DMS153 treated with DMSO at 0.1 percent for 48 hours (cell line): ENCODE measurements at regions not wholly inside any gene's neighbourhood (a gene's known extent, or its start where the extent isn't known, plus 50 kb on each side); places are given as distances from the start of the nearest gene placed in this dataset.
"Not testable (repeated sequence)": the region's sequence is repeated elsewhere in the genome, so short reads cannot be mapped to it uniquely, and the experiment has no call there.

Experiments
- DNase-seq: peaks from one replicate; lab custom pipeline; 2025; ENCODE audit not compliant: unreplicated experiment; lab: John Stamatoyannopoulos, UW

DNA sequence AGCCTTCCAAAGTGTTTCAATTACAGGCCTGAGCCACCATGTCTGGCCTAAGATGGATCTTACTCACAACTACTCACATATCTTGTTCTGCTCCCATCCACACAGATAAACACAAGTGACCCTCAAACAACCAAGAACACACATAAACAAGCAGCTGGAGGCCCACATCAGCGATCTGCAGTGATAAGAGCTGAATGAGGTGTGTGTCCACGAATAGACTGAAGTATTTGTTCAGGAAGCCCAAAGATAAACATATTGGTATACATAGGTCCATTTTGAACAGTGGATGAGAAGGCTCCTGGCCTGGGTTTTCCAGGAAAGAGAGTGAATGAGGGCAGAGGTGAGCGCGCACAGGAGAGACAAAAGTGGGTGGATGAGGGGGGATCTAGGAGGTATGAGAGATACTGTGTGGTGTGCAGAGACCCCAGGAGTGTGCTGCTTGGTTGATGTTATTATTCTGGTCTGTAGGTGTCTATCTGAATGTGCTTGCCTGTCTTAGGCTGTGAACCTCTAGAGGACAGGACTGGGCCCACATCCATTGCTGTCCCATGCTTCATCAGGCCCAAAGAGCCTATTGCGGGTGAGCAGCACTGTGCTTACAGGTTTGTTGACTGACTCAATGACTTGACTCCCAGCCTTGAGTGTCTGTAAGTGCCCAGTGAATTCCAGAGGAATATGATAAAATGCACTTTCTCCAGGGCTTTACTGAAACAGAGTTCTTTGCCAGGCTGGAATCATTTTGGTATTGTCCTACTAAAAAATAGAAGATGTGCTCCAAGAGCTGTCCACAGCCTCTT, 79.9 kb upstream of the ATP1A1 start:
- peak; percentile 63 for DNase-seq

DNA sequence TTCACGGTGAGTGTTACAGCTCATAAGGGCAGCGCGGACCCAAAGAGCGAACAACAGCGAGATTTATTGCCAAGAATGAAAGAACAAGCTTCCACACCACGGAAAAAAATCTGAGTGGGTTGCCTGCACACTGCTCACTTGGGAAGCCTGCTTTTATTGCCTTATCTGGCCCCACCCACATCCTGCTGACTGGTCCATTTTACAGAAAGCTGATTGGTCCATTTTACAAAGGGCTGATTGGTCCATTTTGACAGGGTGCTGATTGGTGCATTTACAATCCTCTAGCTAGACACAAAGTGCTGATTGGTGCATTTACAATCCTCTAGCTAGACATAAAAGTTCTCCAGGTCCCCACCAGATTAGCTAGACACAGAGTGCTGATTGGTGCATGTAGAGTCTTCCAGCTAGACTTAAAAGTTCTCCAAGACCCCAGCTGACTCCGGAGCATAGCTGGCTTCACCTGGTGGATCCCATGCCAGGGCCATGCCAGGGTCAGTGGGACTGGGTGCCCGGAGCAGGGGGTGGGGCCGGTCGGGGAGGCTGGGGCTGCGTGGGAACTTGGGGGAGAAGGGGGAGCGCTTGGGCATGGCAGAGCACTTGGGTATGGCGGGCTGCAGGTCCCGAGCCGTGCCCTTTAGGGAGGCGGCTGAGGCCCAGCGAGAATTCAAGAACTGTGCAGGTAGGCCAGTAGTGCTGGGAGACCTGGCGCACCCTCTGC, 75.4 kb upstream of the ATP1A1 start:
- DNase-seq, result no peak

DNA sequence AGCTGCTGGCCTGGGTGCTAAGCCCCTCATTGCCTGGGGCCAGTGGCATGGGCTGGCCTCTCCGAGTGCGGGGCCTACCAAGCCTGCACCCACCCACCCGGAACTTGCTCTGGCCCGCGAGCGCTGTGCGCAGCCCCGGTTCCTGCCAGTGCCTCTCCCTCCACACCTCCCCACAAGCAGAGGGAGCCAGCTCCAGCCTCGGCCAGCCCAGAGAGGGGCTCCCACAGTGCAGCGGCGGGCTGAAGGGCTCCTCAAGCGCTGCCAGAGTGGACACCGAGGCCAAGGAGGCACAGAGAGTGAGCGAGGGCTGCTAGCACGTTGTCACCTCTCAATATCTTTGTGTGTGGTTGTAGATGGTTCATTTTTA, 74.8 kb upstream of the ATP1A1 start:
- DNase-seq, result not testable (repeated sequence)

DNA sequence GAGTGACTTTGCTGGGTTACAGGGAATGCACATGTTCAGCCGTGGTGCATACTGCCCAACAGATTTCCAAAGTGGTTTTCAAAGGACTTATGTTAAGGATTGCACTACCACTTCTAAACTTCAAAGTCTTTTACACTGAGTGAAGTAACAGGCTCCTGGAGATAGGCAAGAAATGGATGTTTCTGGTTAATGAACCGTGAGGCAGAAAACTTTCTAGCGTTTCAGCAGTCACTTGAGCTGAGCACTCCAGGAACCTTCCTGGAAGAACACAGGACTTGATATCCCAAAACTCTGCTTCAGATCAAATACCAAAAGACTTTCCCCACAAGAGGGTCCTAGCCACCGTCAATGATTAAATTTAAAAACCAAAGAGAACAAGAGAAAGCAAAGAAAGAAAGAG, 74.3 kb upstream of the ATP1A1 start:
- no peak for DNase-seq

DNA sequence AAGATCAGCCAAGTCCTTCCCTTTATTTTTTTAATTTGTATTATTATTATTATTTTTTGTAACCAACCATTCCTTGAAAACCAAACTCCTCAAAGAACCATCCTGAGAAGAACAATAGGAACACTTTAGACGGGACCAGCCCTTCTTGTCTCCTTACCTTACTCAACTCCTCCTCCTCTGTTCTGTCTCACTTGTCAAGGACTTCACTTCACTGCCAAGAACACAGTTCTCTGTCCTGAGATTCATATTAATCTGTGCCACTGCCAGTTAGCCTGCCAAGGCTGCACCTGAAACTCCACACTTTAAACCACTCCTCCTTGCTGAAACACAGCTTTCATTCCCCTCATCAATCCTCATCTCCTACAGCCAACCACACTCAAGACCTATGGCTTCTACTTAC, 73.8 kb upstream of the ATP1A1 start:
- no peak for DNase-seq

DNA sequence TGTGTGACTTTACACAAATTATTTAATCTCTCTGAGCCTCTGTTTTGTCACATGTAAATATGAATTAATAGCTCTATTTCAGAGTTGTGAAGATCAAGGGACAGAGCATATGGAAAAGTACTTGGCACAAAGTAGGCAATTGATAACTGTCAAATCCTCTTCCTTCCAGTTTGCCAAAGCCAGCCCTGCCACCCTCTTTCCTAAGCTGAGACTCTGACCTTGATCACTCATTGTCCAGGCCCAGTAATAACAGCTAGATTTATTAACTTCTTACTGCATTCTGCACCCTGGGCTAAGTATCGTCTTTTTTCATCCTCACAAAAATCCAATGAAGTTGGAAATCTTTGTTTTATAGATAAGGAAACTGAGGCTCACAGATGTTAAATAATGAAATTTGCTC, 70.8 kb upstream of the ATP1A1 start:
- DNase-seq, result no peak

DNA sequence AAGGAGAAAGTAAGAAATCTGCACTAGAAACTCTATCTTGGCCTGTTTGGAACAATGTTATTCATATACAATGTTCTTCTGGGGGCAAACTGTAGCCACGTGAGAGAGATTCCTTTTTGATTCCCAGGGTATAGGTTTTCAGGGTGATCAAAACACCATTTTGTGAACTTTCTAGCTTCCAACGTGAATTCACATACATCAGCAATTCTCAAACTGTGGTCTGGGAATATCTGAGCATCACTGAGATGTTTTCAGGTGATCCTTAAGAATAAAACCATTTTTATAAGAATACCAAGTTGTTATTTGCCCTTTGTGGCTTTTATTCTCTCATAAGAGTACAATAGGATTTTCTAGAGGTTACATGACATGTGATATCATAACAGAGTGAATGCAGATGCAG, 66.9 kb upstream of the ATP1A1 start:
- DNase-seq, result no peak

DNA sequence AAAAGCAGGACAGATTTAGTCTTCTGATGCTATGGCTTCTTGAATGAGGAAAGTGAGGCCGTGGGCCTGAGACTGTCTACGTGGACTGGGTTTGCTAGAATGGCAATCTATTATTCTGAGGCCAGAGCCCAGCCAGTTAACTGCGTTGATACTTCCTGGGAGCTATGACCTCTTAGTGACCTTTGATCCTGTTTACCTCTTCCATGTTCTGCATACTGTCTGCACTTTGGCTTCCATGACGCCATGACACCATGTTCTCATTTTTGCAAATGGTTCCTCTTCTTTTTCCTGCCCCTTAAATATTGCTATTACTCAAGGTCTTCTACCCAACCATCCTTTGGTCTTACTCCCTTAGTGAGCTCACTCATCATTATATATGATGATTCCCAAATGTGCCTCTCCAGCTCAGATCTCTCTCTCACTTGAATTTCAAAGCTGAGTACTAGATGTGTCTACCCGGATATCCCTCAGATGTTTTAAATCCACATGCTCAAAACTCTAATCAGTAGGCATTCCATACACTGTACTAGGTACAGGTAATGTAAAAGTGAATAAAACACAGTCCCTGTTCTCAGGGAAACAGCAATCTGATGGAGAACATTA, 66.1 kb upstream of the ATP1A1 start:
- no peak for DNase-seq

DNA sequence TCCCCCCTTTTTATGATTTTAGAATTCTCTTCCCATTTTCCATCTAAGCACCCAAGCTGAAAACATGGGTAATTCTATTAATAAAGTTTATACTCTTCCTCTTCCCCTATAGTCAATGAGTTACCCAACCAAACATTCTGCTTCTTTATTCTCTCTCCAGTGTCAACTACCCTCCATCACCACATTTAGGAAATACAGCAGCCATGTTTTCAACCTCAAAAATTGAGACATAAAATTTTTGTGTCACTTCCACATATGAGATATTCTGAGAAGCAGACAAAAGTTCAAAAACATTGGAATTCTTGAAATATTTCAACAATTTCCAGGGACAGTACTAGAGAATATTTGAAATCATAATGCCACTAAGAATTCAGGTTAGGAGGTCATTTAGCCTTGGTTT, 64.8 kb upstream of the ATP1A1 start:
- no peak for DNase-seq

DNA sequence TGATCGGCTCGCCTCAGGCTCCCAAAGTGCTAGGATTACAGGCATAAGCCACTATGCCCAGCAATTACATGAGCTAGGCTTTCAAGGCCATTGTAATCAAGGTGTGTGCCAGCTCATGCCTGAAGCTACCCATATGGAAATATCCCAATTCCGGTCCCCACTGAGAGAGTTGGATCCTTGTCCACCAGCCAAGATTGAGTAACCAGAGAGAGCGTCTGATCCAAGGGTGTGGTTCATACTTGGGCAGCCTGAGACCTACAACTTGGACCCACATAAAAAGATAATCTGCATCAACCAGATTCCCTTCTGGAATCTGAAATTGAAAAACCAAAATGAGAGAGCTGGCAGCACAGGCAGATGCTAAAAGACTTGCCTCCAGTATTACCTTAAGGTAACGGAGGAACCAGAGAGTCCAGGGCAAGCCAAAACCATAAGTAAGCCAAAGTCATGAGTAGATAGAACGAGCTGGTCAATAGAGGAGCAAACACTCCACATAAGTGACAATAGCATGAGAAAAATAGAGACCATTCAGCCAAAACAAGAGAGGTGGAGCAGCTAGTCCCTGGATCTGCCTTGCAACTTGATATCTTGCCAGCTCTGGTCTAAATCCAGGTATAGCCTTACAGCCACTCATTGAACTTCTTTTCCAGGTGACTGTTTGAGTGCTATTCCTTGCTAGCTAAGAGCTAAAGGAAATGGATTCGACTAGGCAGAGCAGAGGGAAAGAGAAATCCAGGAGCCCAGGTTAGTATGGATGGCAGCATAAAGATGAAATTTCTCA, 63.8 kb upstream of the ATP1A1 start:
- DNase-seq, result peak; percentile 72

DNA sequence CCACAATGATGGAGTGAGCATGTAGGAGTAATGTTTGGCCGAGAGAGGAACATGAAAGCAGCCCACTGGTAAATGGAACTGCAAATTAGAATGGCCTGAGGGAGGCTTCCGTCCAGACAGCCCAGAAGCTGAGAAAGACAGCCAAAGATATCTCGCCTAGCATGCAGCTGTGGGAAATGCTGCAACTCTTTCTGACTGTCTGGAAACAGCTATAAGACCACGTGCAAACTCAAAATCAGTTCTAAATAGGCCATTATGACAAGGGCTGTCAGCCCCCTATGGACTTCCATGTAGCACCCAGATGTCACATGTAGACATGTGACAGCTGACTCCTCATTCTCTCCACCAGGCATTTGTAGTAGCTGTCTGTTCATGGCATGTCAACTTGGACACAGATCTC, 62.9 kb upstream of the ATP1A1 start:
- no peak for DNase-seq

DNA sequence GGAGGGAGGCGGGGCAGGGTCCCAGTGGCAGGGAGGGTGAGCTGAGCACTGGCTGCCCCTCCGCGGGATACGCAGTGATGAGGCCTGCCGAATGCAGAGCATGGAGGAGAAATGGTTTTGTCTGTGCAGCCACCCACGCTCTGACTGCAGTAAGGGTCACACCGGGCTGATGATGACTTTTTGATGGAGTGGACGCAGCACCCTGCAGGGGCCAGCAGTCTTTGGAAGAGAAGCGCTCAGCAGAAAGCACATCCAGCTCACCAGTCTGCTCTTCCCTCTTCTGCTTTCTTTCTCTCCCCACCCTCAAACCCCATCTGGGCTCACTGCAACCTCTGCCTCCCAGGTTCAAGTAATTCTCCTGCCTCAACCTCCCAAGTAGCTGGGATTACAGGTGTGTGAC, 61.9 kb upstream of the ATP1A1 start:
- no peak for DNase-seq

DNA sequence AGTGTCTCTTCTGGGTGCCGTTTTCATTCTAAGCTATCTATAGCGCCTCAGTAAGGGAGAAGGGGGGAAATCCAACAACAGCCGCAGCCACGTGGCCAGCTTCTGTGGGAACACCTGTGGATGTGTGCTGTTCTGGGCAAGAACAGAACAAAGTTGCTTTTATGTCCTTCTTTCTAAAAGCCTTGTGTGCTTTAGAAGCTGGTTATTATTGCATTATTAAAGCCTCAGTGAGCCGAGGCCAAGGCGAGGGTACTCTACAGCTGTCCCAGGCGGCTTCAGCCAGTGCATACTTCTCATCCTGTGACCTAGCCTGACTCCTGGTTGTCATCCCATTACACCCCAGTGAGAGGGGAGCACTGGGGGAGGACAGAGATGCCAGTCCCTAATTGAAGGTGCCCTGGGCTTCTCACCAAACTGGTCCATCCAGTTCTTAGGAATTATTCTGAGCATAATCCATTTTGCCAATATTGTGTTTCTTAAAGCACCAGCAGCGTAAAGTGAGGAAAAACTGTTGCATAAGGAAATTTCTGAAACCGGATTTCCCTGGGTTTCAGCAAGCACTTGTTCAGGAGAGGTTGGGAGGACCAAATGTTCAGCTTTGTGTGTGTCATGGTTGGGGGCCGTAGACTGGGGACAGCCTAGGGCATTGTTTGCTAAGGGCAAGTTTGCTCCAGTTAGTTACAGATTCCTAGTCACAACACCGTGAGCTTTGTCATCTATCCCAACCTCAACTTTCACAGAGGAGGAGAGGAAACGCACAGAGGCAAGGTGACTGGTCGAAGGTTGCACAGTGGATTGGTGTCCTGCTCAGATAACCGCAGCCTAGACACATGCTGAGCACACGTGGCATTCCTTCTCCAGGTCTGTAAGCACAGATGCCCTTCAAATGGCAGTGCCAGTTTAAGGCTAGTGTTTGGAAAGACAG, 61.0 kb upstream of the ATP1A1 start:
- no peak for DNase-seq

DNA sequence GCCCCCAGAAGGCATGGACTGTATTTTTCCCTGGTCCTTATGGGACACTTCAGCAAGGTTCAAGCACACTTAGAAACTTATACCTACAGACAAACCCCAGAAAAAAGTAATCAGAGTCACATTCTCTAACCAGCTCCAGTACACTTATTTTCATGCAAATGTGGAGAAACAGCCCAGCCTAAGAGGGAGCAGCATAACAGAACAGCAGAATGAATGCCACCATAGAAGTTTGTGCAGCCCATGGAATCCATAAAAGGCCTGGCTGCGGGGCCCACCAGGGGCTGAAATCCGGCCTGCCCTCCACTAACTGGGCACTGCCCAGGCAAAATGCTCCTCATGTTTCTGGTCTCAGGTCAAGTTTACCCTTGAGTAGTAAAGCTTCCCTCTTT, 60.4 kb upstream of the ATP1A1 start:
- no peak for DNase-seq

DNA sequence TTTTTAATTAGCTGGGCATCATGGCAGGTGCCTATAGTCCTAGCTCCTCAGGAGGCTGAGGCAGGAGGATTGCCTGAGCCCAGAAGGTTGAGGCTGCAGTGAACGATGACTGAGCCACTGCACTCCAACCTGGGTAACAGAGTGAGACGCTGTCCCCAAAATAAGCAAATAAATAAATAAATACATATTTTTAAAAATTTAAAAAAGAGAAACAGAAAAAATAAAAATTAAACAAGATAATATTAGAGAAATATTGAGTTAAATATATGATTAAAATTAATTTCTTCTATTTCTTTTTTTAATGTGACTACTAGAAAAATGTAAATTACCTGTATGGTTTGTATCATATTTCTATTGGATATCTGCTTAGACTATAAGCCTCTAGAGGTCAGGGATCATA, 59.3 kb upstream of the ATP1A1 start:
- no peak for DNase-seq

DNA sequence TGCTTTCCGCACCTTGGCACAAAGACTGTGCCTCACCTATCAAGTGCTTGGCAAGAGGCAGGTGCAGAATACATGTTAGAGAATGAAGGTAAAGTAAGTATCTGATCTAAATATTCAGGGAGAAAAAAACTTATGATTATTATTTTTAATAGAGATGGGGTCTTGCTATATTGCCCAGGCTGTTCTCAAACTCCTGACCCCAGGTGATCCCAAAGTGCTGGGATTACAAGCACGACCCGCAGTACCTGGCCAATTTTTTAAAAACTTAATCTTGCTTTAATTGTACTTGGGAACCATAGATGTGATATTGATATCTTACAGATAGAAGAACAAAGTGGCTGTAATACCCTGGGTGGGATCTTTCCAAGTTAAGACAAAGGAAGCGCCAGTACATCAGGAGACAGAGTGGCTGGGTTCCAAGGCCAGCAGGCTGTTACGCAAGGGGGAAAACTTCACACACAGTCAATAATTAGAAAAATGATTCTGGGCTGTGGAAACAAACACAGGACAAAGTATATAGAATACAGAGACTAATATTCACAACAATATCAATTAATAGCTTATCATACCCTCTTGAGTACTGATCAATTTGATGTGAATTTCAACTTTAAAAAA, 58.6 kb upstream of the ATP1A1 start:
- no peak for DNase-seq

DNA sequence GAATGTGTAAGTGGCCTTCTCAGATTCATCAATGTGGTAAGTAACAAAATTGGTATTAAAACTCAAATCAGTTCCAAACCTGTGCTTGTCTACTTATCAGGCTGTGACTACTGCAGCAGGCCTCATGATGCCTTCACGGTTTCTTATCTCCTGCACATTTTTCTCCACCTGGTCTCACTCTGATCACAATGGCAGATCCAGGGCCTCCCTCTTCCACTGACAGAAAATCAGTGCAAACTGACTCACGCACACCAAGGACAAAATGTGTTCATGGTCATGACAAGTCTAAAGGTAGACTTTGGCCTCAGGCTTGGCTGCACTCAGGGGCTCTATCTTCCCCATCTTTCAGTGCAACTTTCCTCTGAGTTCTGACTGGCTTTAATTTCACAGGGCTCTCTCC, 56.7 kb upstream of the ATP1A1 start:
- no peak for DNase-seq

DNA sequence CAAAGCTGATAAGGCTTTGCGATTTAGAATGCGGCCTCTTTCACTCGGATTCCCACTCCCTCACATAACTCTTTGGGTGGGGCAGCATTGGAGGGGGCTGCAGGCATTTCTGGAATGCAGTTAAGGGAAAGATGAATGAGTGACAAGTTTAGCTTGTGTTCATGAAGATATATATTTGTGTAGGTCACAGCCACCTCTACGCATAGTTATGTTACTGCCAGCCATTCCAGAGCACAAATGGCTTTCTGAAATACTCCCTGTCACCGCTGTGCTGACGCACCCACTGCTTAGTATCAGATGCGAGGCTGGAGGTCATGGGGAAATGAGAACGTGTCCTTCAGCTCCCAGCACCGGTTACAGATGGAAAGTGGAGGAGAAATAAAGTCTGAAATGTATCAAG, 54.1 kb upstream of the ATP1A1 start:
- no peak for DNase-seq

DNA sequence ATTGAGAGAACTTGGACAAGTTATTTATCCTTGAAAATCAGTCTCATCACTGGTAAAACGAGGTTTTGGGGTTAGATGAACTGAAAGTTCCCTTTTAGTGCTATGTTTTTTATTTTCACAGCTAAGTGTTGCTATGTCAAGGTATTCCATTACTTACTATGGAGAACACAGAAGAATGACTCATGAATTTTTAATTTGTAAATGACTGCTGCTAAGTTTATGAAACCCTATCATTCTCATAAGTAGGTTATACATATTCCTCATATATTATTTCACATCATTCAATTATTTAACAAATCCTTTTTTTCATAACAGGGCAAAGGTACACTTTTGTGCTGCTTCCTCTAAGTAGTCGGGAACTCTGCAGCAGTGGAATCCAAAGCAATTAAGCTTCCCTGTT, 52.2 kb upstream of the ATP1A1 start:
- no peak for DNase-seq

DNA sequence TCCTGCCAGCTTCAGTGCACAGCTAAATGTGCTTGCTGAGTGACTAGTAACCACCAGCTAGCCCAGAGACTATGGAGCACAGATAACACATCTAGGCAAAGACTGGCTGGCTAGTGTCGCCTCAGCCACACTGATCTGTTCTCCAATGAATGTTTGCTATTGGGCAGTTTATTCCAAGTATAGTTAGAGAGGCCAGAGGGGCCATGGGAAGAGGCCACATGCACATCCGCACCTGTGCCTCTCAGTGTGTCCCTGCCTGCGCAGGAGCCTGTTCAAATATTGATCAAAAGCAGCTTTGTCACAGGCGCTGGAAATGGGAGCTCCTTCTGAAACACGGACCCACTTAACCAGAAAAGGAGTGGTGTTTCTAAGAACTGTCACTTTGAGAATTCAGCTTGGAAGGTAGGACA, 51.3 kb upstream of the ATP1A1 start:
- peak; percentile 28 for DNase-seq
